ENCODE measurements at regions not wholly inside any gene's neighbourhood (a gene's known extent, or its start where the extent isn't known, plus 50 kb on each side); places are given as distances from the start of the nearest gene placed in this dataset.
A peak's percentile ranks its signal among the peaks of the same experiment; 100 is the strongest.

GRCh38 chr6:122170274-122170673, 229.2 kb upstream of the HSF2 start:
- no peak for TF ChIP-seq FOXM1 (IDR thresholded peaks at IDR 0.05; ENCODE audit: borderline replicate concordance, low read depth)
- no peak for TF ChIP-seq NFIC (IDR thresholded peaks at IDR 0.05)
- no peak for TF ChIP-seq TCF12 (IDR thresholded peaks at IDR 0.05; ENCODE audit: low read depth)
- TF ChIP-seq EP300 (IDR thresholded peaks at IDR 0.05; ENCODE audit: borderline replicate concordance): no peak
- no peak for TF ChIP-seq REST (IDR thresholded peaks at IDR 0.05; ENCODE audit: low read depth)
- no peak for TF ChIP-seq TEAD4 (IDR thresholded peaks at IDR 0.05)
- no peak for TF ChIP-seq CEBPB (IDR thresholded peaks at IDR 0.05)
- TF ChIP-seq RAD21 (IDR thresholded peaks at IDR 0.05; ENCODE audit: low read depth): no peak
- no peak for TF ChIP-seq ZBTB7A (IDR thresholded peaks at IDR 0.05; ENCODE audit: low read depth)
- no peak for TF ChIP-seq YY1 (IDR thresholded peaks at IDR 0.05; ENCODE audit: low read depth)

GRCh38 chr6:122178988-122179387, 220.5 kb upstream of the HSF2 start:
- TF ChIP-seq TEAD4 (IDR thresholded peaks at IDR 0.05) (no peak), EP300 (IDR thresholded peaks at IDR 0.05; ENCODE audit: borderline replicate concordance) (no peak), RAD21 (IDR thresholded peaks at IDR 0.05; ENCODE audit: low read depth) (no peak), TCF12 (IDR thresholded peaks at IDR 0.05; ENCODE audit: low read depth) (no peak), TAF1 (IDR thresholded peaks at IDR 0.05; ENCODE audit: low read depth) (no peak), FOXM1 (IDR thresholded peaks at IDR 0.05; ENCODE audit: borderline replicate concordance, low read depth) (no peak), NFIC (IDR thresholded peaks at IDR 0.05) (no peak), REST (IDR thresholded peaks at IDR 0.05; ENCODE audit: low read depth) (no peak), CREB1 (IDR thresholded peaks at IDR 0.05; ENCODE audit: low read depth) (no peak), ZBTB7A (IDR thresholded peaks at IDR 0.05; ENCODE audit: low read depth) (no peak)
- TF ChIP-seq, protein P1, sequence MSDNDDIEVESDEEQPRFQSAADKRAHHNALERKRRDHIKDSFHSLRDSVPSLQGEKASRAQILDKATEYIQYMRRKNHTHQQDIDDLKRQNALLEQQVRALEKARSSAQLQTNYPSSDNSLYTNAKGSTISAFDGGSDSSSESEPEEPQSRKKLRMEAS (IDR thresholded peaks at IDR 0.05): no peak
- TF ChIP-seq, protein P2, sequence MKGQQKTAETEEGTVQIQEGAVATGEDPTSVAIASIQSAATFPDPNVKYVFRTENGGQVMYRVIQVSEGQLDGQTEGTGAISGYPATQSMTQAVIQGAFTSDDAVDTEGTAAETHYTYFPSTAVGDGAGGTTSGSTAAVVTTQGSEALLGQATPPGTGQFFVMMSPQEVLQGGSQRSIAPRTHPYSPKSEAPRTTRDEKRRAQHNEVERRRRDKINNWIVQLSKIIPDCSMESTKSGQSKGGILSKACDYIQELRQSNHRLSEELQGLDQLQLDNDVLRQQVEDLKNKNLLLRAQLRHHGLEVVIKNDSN (IDR thresholded peaks at IDR 0.05): no peak

GRCh38 chr6:122180132-122180531, 219.3 kb upstream of the HSF2 start:
- TF ChIP-seq RAD21 (IDR thresholded peaks at IDR 0.05; ENCODE audit: low read depth) (peak; percentile 51), TAF1 (IDR thresholded peaks at IDR 0.05; ENCODE audit: low read depth) (no peak)

DNA sequence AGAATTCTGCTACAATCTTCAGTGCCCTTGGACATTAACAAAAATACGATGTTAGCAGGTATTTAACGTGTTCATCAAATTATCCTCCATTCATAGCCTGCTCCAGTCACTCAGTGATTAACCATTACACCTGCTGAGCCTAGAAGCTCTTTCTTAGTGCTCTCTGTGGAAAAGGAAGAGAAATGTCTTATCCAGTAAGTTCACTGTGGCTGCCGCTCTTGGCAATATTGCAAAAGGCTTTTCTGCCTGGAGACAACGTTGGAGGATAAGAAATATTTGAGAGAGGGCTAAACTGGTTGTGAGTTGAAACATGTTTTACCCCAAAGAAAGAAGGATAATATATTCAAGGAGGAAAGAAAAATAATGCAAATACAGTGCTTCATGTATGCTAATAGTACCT, 217.4 kb upstream of the HSF2 start:
- TF ChIP-seq, protein P2 (IDR thresholded peaks at IDR 0.05): no peak
- TF ChIP-seq EGR1 (IDR thresholded peaks at IDR 0.05) (no peak), TEAD4 (IDR thresholded peaks at IDR 0.05) (no peak), FOXM1 (IDR thresholded peaks at IDR 0.05; ENCODE audit: borderline replicate concordance, low read depth) (no peak), REST (IDR thresholded peaks at IDR 0.05; ENCODE audit: low read depth) (no peak), RAD21 (IDR thresholded peaks at IDR 0.05; ENCODE audit: low read depth) (no peak), TCF12 (IDR thresholded peaks at IDR 0.05; ENCODE audit: low read depth) (no peak)

- TF ChIP-seq TAF1 (IDR thresholded peaks at IDR 0.05; ENCODE audit: low read depth) (no peak), RAD21 (IDR thresholded peaks at IDR 0.05; ENCODE audit: low read depth) (peak; percentile 78)
These were observed 215.0 kb upstream of the HSF2 start for GRCh38 chr6:122184401-122184827.

DNA sequence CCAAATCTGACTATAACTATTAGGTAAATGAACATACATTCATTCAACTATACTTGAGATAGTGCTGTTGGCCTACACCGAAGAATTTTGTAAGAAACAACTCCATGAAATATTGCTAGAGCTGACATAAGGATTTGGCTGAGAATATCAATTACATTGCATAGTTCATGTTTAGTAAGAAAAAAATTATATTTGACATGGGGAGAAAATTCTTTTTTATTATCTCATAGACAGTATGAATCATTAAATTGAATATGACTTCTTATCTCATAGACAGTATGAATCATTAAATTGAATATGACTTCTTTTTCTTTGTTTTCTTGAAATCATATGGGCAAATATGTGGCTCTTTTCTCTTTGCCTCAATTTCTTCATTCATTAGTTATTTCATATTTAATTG, 212.3 kb upstream of the HSF2 start:
- no peak for TF ChIP-seq YY1 (IDR thresholded peaks at IDR 0.05; ENCODE audit: low read depth)
- TF ChIP-seq RAD21 (IDR thresholded peaks at IDR 0.05; ENCODE audit: low read depth): no peak
- no peak for TF ChIP-seq FOXM1 (IDR thresholded peaks at IDR 0.05; ENCODE audit: borderline replicate concordance, low read depth)
- no peak for TF ChIP-seq ZBTB7A (IDR thresholded peaks at IDR 0.05; ENCODE audit: low read depth)
- no peak for TF ChIP-seq TEAD4 (IDR thresholded peaks at IDR 0.05)
- TF ChIP-seq EP300 (IDR thresholded peaks at IDR 0.05; ENCODE audit: borderline replicate concordance): no peak
- TF ChIP-seq CREB1 (IDR thresholded peaks at IDR 0.05; ENCODE audit: low read depth): no peak
- TF ChIP-seq, protein P2 (IDR thresholded peaks at IDR 0.05): no peak
- no peak for TF ChIP-seq EGR1 (IDR thresholded peaks at IDR 0.05)
- no peak for TF ChIP-seq NFIC (IDR thresholded peaks at IDR 0.05)
- no peak for TF ChIP-seq CEBPB (IDR thresholded peaks at IDR 0.05)
- TF ChIP-seq TAF1 (IDR thresholded peaks at IDR 0.05; ENCODE audit: low read depth): no peak
- TF ChIP-seq, protein P1 (IDR thresholded peaks at IDR 0.05): no peak
- no peak for TF ChIP-seq REST (IDR thresholded peaks at IDR 0.05; ENCODE audit: low read depth)
- TF ChIP-seq TCF12 (IDR thresholded peaks at IDR 0.05; ENCODE audit: low read depth): no peak

Data from Ishikawa (cell line).